GM12873 (cell line): ENCODE measurements at regions not wholly inside any gene's neighbourhood (a gene's known extent, or its start where the extent isn't known, plus 50 kb on each side); places are given as distances from the start of the nearest gene placed in this dataset.

Experiments
- TF ChIP-seq, protein P1 (sequence below): IDR thresholded peaks from 2 replicates; pipeline ENCODE4 v1.5.1; 2012; ENCODE audit warnings: low read depth, mild to moderate bottlenecking, moderate library complexity, low read length, control low read depth; ENCODE audit not compliant: insufficient read depth; ENCODE audit errors: missing control alignments

- TF ChIP-seq, protein P1, sequence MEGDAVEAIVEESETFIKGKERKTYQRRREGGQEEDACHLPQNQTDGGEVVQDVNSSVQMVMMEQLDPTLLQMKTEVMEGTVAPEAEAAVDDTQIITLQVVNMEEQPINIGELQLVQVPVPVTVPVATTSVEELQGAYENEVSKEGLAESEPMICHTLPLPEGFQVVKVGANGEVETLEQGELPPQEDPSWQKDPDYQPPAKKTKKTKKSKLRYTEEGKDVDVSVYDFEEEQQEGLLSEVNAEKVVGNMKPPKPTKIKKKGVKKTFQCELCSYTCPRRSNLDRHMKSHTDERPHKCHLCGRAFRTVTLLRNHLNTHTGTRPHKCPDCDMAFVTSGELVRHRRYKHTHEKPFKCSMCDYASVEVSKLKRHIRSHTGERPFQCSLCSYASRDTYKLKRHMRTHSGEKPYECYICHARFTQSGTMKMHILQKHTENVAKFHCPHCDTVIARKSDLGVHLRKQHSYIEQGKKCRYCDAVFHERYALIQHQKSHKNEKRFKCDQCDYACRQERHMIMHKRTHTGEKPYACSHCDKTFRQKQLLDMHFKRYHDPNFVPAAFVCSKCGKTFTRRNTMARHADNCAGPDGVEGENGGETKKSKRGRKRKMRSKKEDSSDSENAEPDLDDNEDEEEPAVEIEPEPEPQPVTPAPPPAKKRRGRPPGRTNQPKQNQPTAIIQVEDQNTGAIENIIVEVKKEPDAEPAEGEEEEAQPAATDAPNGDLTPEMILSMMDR, result no peak
Observed at GRCh38 chr1:111063595-111063994, 76.3 kb downstream of the DRAM2 start.

GRCh38 chr1:111062624-111063023 is 77.3 kb downstream of the DRAM2 start:
- TF ChIP-seq, protein P1, result no peak

GRCh38 chr1:111062081-111062480 is 77.8 kb downstream of the DRAM2 start:
- TF ChIP-seq, protein P1, result no peak

- TF ChIP-seq, protein P1, result no peak
Observed at GRCh38 chr1:111054656-111055055, 85.2 kb downstream of the DRAM2 start.

GRCh38 chr1:111052246-111052645 is 87.6 kb downstream of the DRAM2 start:
- TF ChIP-seq, protein P1, result no peak

DNA sequence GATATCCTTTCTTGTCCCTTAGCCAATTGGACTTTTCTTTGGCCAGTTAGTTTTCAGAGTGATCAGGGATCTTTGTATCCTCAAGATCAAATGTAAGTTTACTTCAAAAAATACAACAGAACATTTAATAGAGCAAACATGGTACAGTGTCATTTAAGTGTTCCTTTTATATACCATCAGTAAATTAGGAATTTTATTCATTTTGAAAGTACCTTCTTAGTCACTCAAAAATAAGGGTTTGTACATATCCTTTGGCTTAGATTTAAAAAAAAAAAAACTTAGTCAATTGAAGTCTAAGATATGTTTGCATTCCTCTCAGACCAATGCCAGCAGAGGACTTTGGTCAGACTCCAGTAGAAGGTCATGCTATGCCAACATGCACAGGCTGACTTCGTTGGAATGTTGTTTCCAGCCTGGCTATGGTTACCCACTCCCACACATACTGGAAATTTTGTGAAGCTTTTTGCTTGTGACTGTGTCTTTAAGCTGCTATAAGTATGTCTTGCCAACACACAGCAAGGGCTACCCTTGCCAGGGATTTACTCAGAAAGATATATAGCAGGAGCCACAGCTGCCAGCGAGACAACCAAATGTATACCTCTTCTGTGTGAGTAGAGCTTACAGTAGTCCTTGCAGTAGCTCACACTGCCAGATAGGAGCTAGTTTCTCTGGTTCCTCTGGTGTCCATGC is 81.5 kb upstream of the LRIF1 start:
- TF ChIP-seq, protein P1, result no peak

- TF ChIP-seq, protein P1, result peak; percentile 82
Observed at GRCh38 chr1:111032295-111032897, 68.7 kb upstream of the LRIF1 start.
